H1 (cell line): ENCODE measurements at regions not wholly inside any gene's neighbourhood (a gene's known extent, or its start where the extent isn't known, plus 50 kb on each side); places are given as distances from the start of the nearest gene placed in this dataset.

ENCODE experiments used
- CTCF ChIP-seq, 3 experiments: IDR thresholded peaks; 1 replicate in 2 of 3; 2 replicates in 1 of 3; pipeline versions ENCODE4 v1.5.1 to v1.6.1; 2011; ENCODE audit warnings: low read length in 3 of 3, mild to moderate bottlenecking in 3 of 3, inconsistent platforms in 2 of 3, low read depth in 1 of 3, moderate library complexity in 1 of 3; ENCODE audit not compliant: insufficient read depth in 1 of 3; ENCODE audit errors: control extremely low read depth in 1 of 3
- EP300 ChIP-seq, 2 experiments: IDR thresholded peaks; 1 replicate in 1 of 2; 2 replicates in 1 of 2; pipeline ENCODE4 v1.6.1; 2011 to 2012; ENCODE audit warnings: low read depth in 2 of 2, low read length in 2 of 2, mild to moderate bottlenecking in 2 of 2, borderline replicate concordance in 1 of 2, inconsistent platforms in 1 of 2, moderate library complexity in 1 of 2
- POLR2A ChIP-seq, 2 experiments: IDR thresholded peaks; 1 replicate in 1 of 2; 2 replicates in 1 of 2; pipeline ENCODE4 v1.6.1; 2011; ENCODE audit warnings: low read depth in 2 of 2, low read length in 2 of 2, mild to moderate bottlenecking in 2 of 2; ENCODE audit errors: control extremely low read depth in 1 of 2
- RFX5 ChIP-seq: IDR thresholded peaks from 2 replicates; pipeline ENCODE4 v1.6.1; 2011; ENCODE audit warnings: low read depth, low read length, improper control_type of control experiment, borderline replicate concordance

- TF ChIP-seq CTCF (IDR thresholded peaks at IDR 0.05; ENCODE audit: control extremely low read depth in 1 of 3, insufficient read depth in 1 of 3, low read depth in 1 of 3, low read length in 3 of 3) = no peak
- TF ChIP-seq EP300 (IDR thresholded peaks at IDR 0.05; ENCODE audit: borderline replicate concordance in 1 of 2, low read depth in 2 of 2, low read length in 2 of 2) = no peak
- TF ChIP-seq POLR2A (IDR thresholded peaks at IDR 0.05; ENCODE audit: control extremely low read depth in 1 of 2, low read depth in 2 of 2, low read length in 2 of 2) = no peak
- TF ChIP-seq RFX5 = no peak
Observed at GRCh38 chr14:85300107-85300506, 229.8 kb upstream of the FLRT2 start.
